Posterior vena cava (tissue), 2 donors: ENCODE measurements at regions not wholly inside any gene's neighbourhood (a gene's known extent, or its start where the extent isn't known, plus 50 kb on each side); places are given as distances from the start of the nearest gene placed in this dataset.
"Not testable (repeated sequence)": the region's sequence is repeated elsewhere in the genome, so short reads cannot be mapped to it uniquely, and the experiment has no call there.

ENCODE experiments used
- DNase-seq: peaks from one replicate; pipeline ENCODE4 v3.0.0-alpha.2; 2020; ENCODE audit warnings: low spot score
- intact Hi-C, 2 donors: fragments of 100-400 bp; cut with DNase I; formaldehyde crosslinking; loops; one replicate each; pipeline versions ENCODE4 v1.14.1 to v1.14.2; 2022 to 2023
- donor health status: DM: yes; HTN: yes; CAD: no.
- donor health status: DM: yes; HTN: yes; CAD: no.

GRCh38 chr16:59527206-59527997 lies 793.3 kb upstream of the GOT2 start:
- DNase-seq, result no peak
- intact Hi-C loops, result no loop called here

DNA sequence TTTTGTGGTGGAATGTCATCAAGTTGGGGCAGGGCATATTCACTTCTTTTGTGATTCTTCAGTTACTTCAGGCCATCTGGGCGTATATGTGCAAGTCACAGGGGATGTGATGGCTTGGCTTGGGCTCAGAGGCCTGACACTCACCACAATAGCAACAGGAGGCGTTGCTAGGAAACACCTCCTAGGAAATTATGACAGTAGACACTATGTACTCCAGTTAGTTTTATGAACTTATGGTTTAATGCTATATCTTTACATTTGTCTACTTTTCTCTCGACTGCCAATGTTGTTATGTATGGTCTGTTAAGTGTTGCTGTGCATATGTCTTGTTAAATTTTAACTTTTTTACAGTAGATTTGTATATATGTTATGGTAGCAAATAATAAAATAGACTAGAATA lies 788.7 kb upstream of the GOT2 start:
- intact Hi-C loops, result no loop called here
- DNase-seq, result no peak

- DNase-seq, intact Hi-C loops: not testable (repeated sequence)
These were observed 784.6 kb upstream of the GOT2 start for GRCh38 chr16:59518721-59519120.

DNA sequence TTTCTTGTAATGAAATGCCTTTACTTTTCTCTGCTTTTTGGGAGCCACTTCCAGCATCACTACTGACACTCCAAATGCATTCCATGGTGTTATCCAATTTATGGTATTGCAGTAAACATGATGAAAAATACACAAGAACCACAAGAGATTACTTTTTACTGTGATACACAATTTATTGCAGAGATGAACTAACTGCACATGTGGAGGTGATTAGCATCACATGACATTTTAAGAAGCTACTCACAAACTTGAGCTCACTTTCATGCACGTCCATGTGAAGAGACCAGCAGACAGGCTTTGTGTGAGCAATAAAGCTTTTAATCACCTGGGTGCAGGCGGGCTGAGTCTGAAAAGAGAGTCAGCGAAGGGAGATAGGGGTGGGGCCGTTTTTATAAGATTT lies 780.5 kb upstream of the GOT2 start:
- intact Hi-C loops, result no loop called here

DNA sequence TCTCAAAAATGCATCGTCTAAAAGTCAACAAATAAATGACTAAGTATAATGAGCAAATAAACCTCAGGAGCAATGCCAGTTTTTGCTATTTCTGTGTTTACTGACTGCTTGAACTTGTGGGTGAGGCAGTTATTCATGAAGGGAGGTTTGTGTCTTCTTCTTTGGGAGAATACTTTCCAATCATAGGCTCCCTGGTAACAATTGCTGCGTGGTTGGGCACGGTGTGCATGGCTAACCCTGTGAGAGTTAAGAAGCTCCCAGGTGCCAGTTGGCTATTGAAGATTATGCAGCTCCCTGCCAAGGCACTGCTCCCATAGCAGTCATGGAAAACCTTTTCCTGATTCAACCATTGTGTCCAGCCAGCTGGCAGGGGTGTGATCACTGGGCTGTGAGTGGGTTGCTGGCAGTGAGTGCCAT lies 775.9 kb upstream of the GOT2 start:
- intact Hi-C loops, result no loop called here
- no peak for DNase-seq

More for the DNA sequence above, 780.5 kb upstream of the GOT2 start:
- DNase-seq, result no peak

- intact Hi-C loops, result no loop called here
- no peak for DNase-seq
These were observed 766.5 kb upstream of the GOT2 start for GRCh38 chr16:59500601-59501000.

- intact Hi-C loops, result no loop called here
- DNase-seq, result no peak
These were observed 753.0 kb upstream of the GOT2 start for GRCh38 chr16:59487067-59487466.

DNA sequence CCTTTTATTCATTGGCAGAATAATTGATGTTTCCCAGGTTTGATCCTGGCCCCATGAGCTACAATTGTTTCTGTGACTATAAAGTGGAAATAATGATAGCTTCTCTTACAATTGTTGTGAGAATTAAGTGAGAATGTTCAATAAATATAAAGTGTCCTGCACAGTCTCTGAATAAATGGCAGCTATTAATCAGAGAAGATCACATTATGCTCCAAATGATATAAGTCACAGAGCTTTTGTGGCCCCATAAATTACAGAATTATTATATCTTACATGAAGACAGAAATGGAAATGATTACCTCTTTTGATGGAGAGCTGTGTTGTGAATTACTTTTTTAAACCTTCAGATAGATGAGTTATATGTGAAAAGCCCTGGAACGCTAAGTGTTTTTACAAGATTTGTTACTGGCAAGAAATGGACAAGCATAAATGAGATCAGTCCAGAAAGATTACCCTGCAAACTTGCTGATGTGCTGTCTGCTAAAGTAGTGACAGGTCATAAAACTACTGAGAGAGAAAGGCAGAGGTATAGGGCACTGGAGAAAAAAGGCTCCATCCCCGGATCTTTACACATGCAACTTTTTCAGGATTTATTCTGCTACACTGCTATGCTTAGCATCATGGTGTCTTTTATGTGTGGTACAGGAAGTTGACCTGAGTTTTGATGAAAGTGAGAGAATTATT lies 750.9 kb upstream of the GOT2 start:
- intact Hi-C loops, result no loop called here
- DNase-seq, result no peak

GRCh38 chr16:59478838-59479237 lies 744.7 kb upstream of the GOT2 start:
- intact Hi-C loops, result no loop called here

DNA sequence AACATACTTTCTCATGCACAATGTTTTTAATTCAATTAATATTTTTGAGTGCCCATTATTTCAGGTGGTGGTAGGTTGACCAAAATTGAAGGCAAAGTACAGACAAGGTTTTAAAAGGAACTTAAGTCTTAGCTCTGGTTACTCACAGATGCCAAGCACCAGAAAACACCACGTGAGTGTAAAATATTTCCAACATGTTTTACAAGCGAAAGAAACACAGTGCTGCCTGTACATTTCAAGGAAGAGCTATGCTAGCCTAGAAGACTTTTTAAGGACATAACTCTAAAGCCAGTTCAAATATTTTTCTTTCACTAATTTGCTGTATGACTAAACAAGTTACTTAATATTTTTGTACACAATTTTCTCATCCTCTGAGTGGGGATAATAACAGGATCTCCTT lies 736.4 kb upstream of the GOT2 start:
- DNase-seq, result no peak
- intact Hi-C loops, result no loop called here

More at GRCh38 chr16:59478838-59479237, 744.7 kb upstream of the GOT2 start:
- no peak for DNase-seq

- intact Hi-C loops, result no loop called here
- no peak for DNase-seq
These were observed 735.1 kb upstream of the GOT2 start for GRCh38 chr16:59469266-59469665.

GRCh38 chr16:59463776-59464175 lies 729.7 kb upstream of the GOT2 start:
- intact Hi-C loops, result no loop called here
- DNase-seq, result no peak

GRCh38 chr16:59459806-59460205 lies 725.7 kb upstream of the GOT2 start:
- no peak for DNase-seq
- intact Hi-C loops, result no loop called here

GRCh38 chr16:59455497-59455896 lies 721.4 kb upstream of the GOT2 start:
- no peak for DNase-seq

DNA sequence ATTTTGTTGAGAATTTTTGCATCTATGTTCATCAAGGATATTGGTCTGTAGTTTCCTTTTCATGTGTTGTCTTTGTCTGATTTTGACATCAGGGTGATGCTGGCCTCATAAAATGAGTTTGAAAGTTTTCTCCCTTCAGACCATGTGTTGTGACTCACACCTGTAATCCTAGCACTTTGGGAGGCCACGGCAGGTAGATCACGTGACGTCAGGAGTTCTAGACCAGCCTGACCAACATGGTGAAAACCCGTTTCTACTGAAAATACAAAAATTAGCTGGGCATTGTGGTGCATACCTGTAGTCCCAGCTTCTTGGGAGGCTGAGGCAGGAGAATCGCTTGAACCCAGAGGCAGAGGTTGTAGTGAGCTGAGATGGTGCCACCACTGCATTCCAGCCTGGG lies 716.4 kb upstream of the GOT2 start:
- DNase-seq, intact Hi-C loops: not testable (repeated sequence)

More at GRCh38 chr16:59455497-59455896, 721.4 kb upstream of the GOT2 start:
- intact Hi-C loops, result no loop called here

DNA sequence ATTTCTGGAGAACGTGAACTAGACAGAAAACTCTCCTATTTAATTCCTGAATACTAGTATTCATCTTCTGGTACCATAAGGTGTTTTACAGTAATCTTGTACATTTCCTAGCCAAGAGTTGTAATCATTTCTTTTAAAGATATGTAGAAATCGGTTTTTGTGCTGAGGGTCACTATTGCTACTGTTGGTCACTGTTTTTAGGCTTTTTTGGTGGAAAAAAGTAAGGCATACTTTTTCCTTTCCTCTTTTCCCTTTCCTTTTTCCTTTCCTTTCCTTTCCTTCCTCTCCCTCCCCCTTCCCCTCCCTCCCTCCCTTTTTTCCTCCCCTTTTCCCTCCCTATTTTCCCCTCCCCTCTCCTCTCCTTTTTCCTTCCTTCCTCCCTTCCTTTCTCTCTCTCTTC lies 706.4 kb upstream of the GOT2 start:
- intact Hi-C loops, result no loop called here
- DNase-seq, result no peak

DNA sequence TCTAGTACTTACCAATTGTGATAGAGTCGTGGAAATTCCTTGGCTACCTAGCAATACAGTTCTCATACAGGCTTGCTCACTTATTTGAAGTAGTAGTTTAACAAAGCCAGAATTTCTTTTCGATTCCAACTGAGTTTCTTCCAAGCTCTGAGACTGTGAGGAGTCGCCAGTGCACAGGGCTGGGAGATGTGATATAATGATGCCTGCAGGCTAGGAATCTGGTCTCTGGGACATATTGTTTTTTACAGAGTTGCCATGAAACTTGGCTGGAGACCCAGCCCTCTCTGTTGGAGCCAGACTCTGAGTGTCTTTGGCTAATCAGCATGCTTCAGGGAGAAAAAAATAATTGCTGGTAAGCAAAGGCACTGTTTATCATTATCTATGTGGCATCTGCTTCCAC lies 698.8 kb upstream of the GOT2 start:
- no peak for DNase-seq

DNA sequence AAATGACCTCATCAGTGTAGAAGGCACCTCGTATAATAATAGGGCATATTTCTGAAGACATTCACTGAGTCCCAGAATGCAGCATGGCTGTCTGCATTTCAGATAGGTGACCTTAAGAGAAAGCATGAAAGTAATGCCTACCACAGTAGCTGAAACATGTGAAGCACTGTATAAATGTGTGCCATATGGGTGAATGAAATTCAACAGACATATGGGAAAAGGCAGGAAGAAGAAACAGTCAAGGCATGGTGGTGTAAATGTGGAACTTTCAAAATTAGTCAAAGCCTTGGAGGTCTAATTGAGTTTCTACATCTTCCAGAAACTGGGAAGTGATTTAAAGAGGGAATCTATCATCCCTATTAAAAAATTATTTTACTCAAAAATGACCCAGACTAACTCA lies 698.2 kb upstream of the GOT2 start:
- no peak for DNase-seq
- intact Hi-C loops, result no loop called here

More for the DNA sequence above, 698.8 kb upstream of the GOT2 start:
- intact Hi-C loops, result no loop called here

DNA sequence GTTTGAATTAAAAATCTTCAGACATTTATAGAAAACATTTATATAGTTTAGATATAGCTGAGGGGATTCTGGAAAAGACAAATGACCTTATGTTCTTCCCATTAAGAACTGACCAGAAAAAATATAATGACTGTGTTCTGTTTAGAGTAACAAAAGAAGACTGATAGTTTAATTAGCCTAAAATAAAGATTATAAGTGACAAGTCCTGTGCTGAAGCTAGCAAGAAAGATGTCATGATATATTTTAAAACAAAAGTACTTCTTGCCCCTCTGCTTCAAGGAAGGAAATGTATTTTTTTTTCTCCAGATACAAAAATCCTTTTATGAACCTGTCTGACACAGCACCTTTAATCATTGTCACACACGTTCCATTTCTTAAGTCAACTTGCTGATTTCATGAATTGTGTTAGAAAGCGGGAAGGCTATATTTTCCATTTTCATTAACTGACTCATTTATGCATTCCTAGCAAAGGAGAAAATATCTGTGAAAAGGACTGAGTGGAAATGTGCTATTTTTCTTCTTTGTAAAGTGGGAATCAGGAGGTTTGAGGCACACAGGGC lies 690.7 kb upstream of the GOT2 start:
- intact Hi-C loops, result no loop called here
- no peak for DNase-seq

GRCh38 chr16:59411961-59412841 lies 678.1 kb upstream of the GOT2 start:
- DNase-seq, result no peak
- intact Hi-C loops, result no loop called here
